ENCODE measurements at regions not wholly inside any gene's neighbourhood (a gene's known extent, or its start where the extent isn't known, plus 50 kb on each side); places are given as distances from the start of the nearest gene placed in this dataset.

- no peak for TF ChIP-seq EZH2 (IDR thresholded peaks at IDR 0.05; ENCODE audit: borderline replicate concordance, low read depth, low read length, poor library complexity, severe bottlenecking)
- TF ChIP-seq CTCF (conservative IDR thresholded peaks at IDR 0.05; ENCODE audit: low read depth, low read length): no peak
Observed at GRCh38 chr18:78208461-78208860, 771.2 kb upstream of the SALL3 start.
